A172 (cell line): ENCODE measurements at regions not wholly inside any gene's neighbourhood (a gene's known extent, or its start where the extent isn't known, plus 50 kb on each side); places are given as distances from the start of the nearest gene placed in this dataset.
A peak's percentile ranks its signal among the peaks of the same experiment; 100 is the strongest.

Experiments used
- DNase-seq: peaks from one replicate; pipeline ENCODE4 v3.0.0-alpha.2; 2015; ENCODE audit warnings: low spot score

GRCh38 chr10:31081937-31082840 lies 50.5 kb upstream of the ZNF438 start:
- no peak for DNase-seq

GRCh38 chr10:31083765-31084184 lies 52.1 kb upstream of the ZNF438 start:
- DNase-seq = peak; percentile 87

GRCh38 chr10:31087011-31087410 lies 55.3 kb upstream of the ZNF438 start:
- DNase-seq = no peak

- no peak for DNase-seq
Measured at GRCh38 chr10:31087851-31088250, 56.2 kb upstream of the ZNF438 start.

- peak; percentile 33 for DNase-seq
Measured at GRCh38 chr10:31090894-31091607, 59.4 kb upstream of the ZNF438 start.

GRCh38 chr10:31095677-31096560 lies 64.3 kb upstream of the ZNF438 start:
- no peak for DNase-seq

GRCh38 chr10:31098046-31098445 lies 66.4 kb upstream of the ZNF438 start:
- no peak for DNase-seq

GRCh38 chr10:31099094-31099493 lies 67.4 kb upstream of the ZNF438 start:
- no peak for DNase-seq

- DNase-seq = peak; percentile 77
Measured at GRCh38 chr10:31099664-31100063, 68.0 kb upstream of the ZNF438 start.

GRCh38 chr10:31100115-31100601 lies 68.5 kb upstream of the ZNF438 start:
- no peak for DNase-seq

- no peak for DNase-seq
Measured at GRCh38 chr10:31100662-31101061, 69.0 kb upstream of the ZNF438 start.

- peak; percentile 95 for DNase-seq
Measured at GRCh38 chr10:31101123-31101522, 69.5 kb upstream of the ZNF438 start.

- DNase-seq = no peak
Measured at GRCh38 chr10:31102421-31102820, 70.8 kb upstream of the ZNF438 start.

- DNase-seq = no peak
Measured at GRCh38 chr10:31103112-31103511, 71.4 kb upstream of the ZNF438 start.

GRCh38 chr10:31112961-31113360 lies 81.3 kb upstream of the ZNF438 start:
- DNase-seq = no peak

GRCh38 chr10:31116226-31116625 lies 84.6 kb upstream of the ZNF438 start:
- DNase-seq = no peak

GRCh38 chr10:31118556-31118955 lies 86.9 kb upstream of the ZNF438 start:
- no peak for DNase-seq

GRCh38 chr10:31120392-31120791 lies 88.7 kb upstream of the ZNF438 start:
- no peak for DNase-seq

GRCh38 chr10:31120961-31121685 lies 89.5 kb upstream of the ZNF438 start:
- DNase-seq = no peak

- DNase-seq = no peak
Measured at GRCh38 chr10:31121757-31122577, 90.3 kb upstream of the ZNF438 start.
